ENCODE measurements at regions not wholly inside any gene's neighbourhood (a gene's known extent, or its start where the extent isn't known, plus 50 kb on each side); places are given as distances from the start of the nearest gene placed in this dataset.

- Mint-ChIP-seq H3K36me3 (peaks cover 0 to 11% (median 0%) of the 10 kb centered on the region in 3 donors), H3K27me3 (no peaks in the 10 kb centered on the region), H3K9me3 (peaks cover 7 to 63% (median 26%) of the 10 kb centered on the region in 9 donors), H3K4me1 (no peaks in the 10 kb centered on the region), H3K27ac (no peak overlapping the region), H3K4me3 (no peak overlapping the region)
- DNase-seq = no peak
- POLR2A ChIA-PET = no interaction called here
- no peak for ATAC-seq
Measured at GRCh38 chr16:63749276-63749675, 1372.6 kb downstream of the CDH11 start.

GRCh38 chr16:63745456-63745855 lies 1376.4 kb downstream of the CDH11 start:
- no peak overlapping the region for H3K4me3 Mint-ChIP-seq
- H3K27me3 Mint-ChIP-seq = no peaks in the 10 kb centered on the region
- H3K4me1 Mint-ChIP-seq = no peaks in the 10 kb centered on the region
- H3K9me3 Mint-ChIP-seq = peaks cover 6 to 57% (median 23%) of the 10 kb centered on the region in 9 donors
- no peak for ATAC-seq
- no peak overlapping the region for H3K27ac Mint-ChIP-seq
- H3K36me3 Mint-ChIP-seq = peaks cover 0 to 11% (median 0%) of the 10 kb centered on the region in 3 donors
- POLR2A ChIA-PET = no interaction called here
- no peak for DNase-seq

GRCh38 chr16:63744077-63744874 lies 1377.6 kb downstream of the CDH11 start:
- DNase-seq (no peak), ATAC-seq (no peak)
- no peaks in the 10 kb centered on the region for H3K27me3 Mint-ChIP-seq
- no peak overlapping the region for H3K4me3 Mint-ChIP-seq
- H3K27ac Mint-ChIP-seq = no peak overlapping the region
- peaks cover 0 to 11% (median 0%) of the 10 kb centered on the region in 3 donors for H3K36me3 Mint-ChIP-seq
- no peaks in the 10 kb centered on the region for H3K4me1 Mint-ChIP-seq
- peaks cover 6 to 52% (median 23%) of the 10 kb centered on the region in 9 donors for H3K9me3 Mint-ChIP-seq
- POLR2A ChIA-PET = no interaction called here

- Mint-ChIP-seq H3K27ac (no peak overlapping the region), H3K4me3 (no peak overlapping the region), H3K27me3 (no peaks in the 10 kb centered on the region), H3K9me3 (peaks cover 11 to 51% (median 18%) of the 10 kb centered on the region in 9 donors), H3K36me3 (peaks cover 0 to 11% (median 0%) of the 10 kb centered on the region in 3 donors), H3K4me1 (no peaks in the 10 kb centered on the region)
- ATAC-seq (no peak), DNase-seq (no peak)
- POLR2A ChIA-PET = no interaction called here
Measured at GRCh38 chr16:63742150-63742549, 1379.7 kb downstream of the CDH11 start.

GRCh38 chr16:63737633-63738032 lies 1384.2 kb downstream of the CDH11 start:
- Mint-ChIP-seq H3K4me1 (no peaks in the 10 kb centered on the region), H3K27me3 (no peaks in the 10 kb centered on the region), H3K4me3 (no peak overlapping the region), H3K27ac (no peak overlapping the region), H3K9me3 (peaks cover 0 to 47% (median 14%) of the 10 kb centered on the region in 9 donors), H3K36me3 (peaks cover 0 to 6% (median 0%) of the 10 kb centered on the region in 3 donors)
- POLR2A ChIA-PET = no interaction called here
- DNase-seq (no peak), ATAC-seq (no peak)

- Mint-ChIP-seq H3K4me1 (no peaks in the 10 kb centered on the region), H3K27me3 (no peaks in the 10 kb centered on the region), H3K9me3 (peaks cover 0 to 58% (median 14%) of the 10 kb centered on the region in 9 donors), H3K36me3 (peaks cover 0 to 6% (median 0%) of the 10 kb centered on the region in 3 donors), H3K27ac (no peak overlapping the region), H3K4me3 (no peak overlapping the region)
- DNase-seq (no peak), ATAC-seq (no peak)
- POLR2A ChIA-PET = no interaction called here
Measured at GRCh38 chr16:63735456-63735855, 1386.4 kb downstream of the CDH11 start.

- H3K4me1 Mint-ChIP-seq = no peaks in the 10 kb centered on the region
- no peak overlapping the region for H3K27ac Mint-ChIP-seq
- no peak for ATAC-seq
- no peak for DNase-seq
- peaks cover 0 to 6% (median 0%) of the 10 kb centered on the region in 3 donors for H3K36me3 Mint-ChIP-seq
- no peaks in the 10 kb centered on the region for H3K27me3 Mint-ChIP-seq
- no peak overlapping the region for H3K4me3 Mint-ChIP-seq
- POLR2A ChIA-PET = no interaction called here
- peaks cover 2 to 49% (median 11%) of the 10 kb centered on the region in 9 donors for H3K9me3 Mint-ChIP-seq
Measured at GRCh38 chr16:63720848-63721247, 1401.0 kb downstream of the CDH11 start.

- POLR2A ChIA-PET = no interaction called here
- no peaks in the 10 kb centered on the region for H3K4me1 Mint-ChIP-seq
- H3K4me3 Mint-ChIP-seq = no peak overlapping the region
- peaks cover 4 to 45% (median 12%) of the 10 kb centered on the region in 9 donors for H3K9me3 Mint-ChIP-seq
- no peak overlapping the region for H3K27ac Mint-ChIP-seq
- peaks cover 0 to 6% (median 0%) of the 10 kb centered on the region in 3 donors for H3K36me3 Mint-ChIP-seq
- ATAC-seq (no peak), DNase-seq (no peak)
- no peaks in the 10 kb centered on the region for H3K27me3 Mint-ChIP-seq
Measured at GRCh38 chr16:63719926-63720325, 1401.9 kb downstream of the CDH11 start.

GRCh38 chr16:63717806-63718205 lies 1404.1 kb downstream of the CDH11 start:
- ATAC-seq (no peak), DNase-seq (no peak)
- Mint-ChIP-seq H3K4me3 (no peak overlapping the region), H3K36me3 (peaks cover 0 to 6% (median 0%) of the 10 kb centered on the region in 3 donors), H3K27me3 (no peaks in the 10 kb centered on the region), H3K9me3 (peaks cover 4 to 39% (median 11%) of the 10 kb centered on the region in 9 donors), H3K4me1 (no peaks in the 10 kb centered on the region), H3K27ac (no peak overlapping the region)
- POLR2A ChIA-PET = no interaction called here

GRCh38 chr16:63714876-63715275 lies 1407.0 kb downstream of the CDH11 start:
- POLR2A ChIA-PET = no interaction called here
- no peak for DNase-seq
- Mint-ChIP-seq H3K9me3 (peaks cover 0 to 34% (median 11%) of the 10 kb centered on the region in 9 donors), H3K4me1 (no peaks in the 10 kb centered on the region), H3K27ac (no peak overlapping the region), H3K27me3 (no peaks in the 10 kb centered on the region), H3K36me3 (no peaks in the 10 kb centered on the region), H3K4me3 (no peak overlapping the region)
- ATAC-seq = no peak

- H3K4me3 Mint-ChIP-seq = no peak overlapping the region
- DNase-seq (no peak), ATAC-seq (no peak)
- no peaks in the 10 kb centered on the region for H3K4me1 Mint-ChIP-seq
- peaks cover 3 to 36% (median 13%) of the 10 kb centered on the region in 9 donors for H3K9me3 Mint-ChIP-seq
- POLR2A ChIA-PET = no interaction called here
- no peak overlapping the region for H3K27ac Mint-ChIP-seq
- H3K27me3 Mint-ChIP-seq = no peaks in the 10 kb centered on the region
- peaks cover 0 to 4% (median 0%) of the 10 kb centered on the region in 3 donors for H3K36me3 Mint-ChIP-seq
Measured at GRCh38 chr16:63712725-63713124, 1409.1 kb downstream of the CDH11 start.

- H3K27ac Mint-ChIP-seq = no peak overlapping the region
- H3K4me3 Mint-ChIP-seq = no peak overlapping the region
- ATAC-seq (no peak), DNase-seq (no peak)
- no peaks in the 10 kb centered on the region for H3K27me3 Mint-ChIP-seq
- POLR2A ChIA-PET = no interaction called here
- peaks cover 0 to 65% (median 23%) of the 10 kb centered on the region in 9 donors for H3K9me3 Mint-ChIP-seq
- no peaks in the 10 kb centered on the region for H3K4me1 Mint-ChIP-seq
- peaks cover 0 to 6% (median 0%) of the 10 kb centered on the region in 3 donors for H3K36me3 Mint-ChIP-seq
Measured at GRCh38 chr16:63703612-63704011, 1418.3 kb downstream of the CDH11 start.

GRCh38 chr16:63702981-63703590 lies 1418.8 kb downstream of the CDH11 start:
- Mint-ChIP-seq H3K27ac (no peak overlapping the region), H3K27me3 (no peaks in the 10 kb centered on the region), H3K4me3 (no peak overlapping the region), H3K9me3 (peaks cover 0 to 65% (median 23%) of the 10 kb centered on the region in 9 donors), H3K36me3 (peaks cover 0 to 6% (median 0%) of the 10 kb centered on the region in 3 donors), H3K4me1 (no peaks in the 10 kb centered on the region)
- ATAC-seq = no peak
- POLR2A ChIA-PET = no interaction called here
- no peak for DNase-seq
